IMR-90 (cell line): ENCODE measurements at regions not wholly inside any gene's neighbourhood (a gene's known extent, or its start where the extent isn't known, plus 50 kb on each side); places are given as distances from the start of the nearest gene placed in this dataset.

Source experiments
- ATAC-seq: fragments of 200-7000 bp; cut with Tn5 transposase; 2 replicates; pipeline ENCODE4 v1.9.1; 2020; ENCODE audit warnings: low read depth, mild to moderate bottlenecking, moderate library complexity
- BruUV-seq: library from RNA; stranded (reverse); fragments of 400-500 nt; replicated peaks from 2 replicates; lab custom pipeline; 2021; lab: Mats Ljungman, UMichigan
- CTCF ChIA-PET: fragments of 300-600 bp; formaldehyde crosslinking; extraction: SDS; loops from one replicate; lab custom pipeline; 2021; ENCODE audit warnings: antibody characterized with exemption; lab: Yijun Ruan, JAX
- POLR2A ChIA-PET: fragments of 300-600 bp; sonication (Branson Sonifier 250); formaldehyde crosslinking; loops from one replicate; lab custom pipeline; 2022; ENCODE audit warnings: antibody characterized with exemption; ENCODE audit not compliant: unreplicated experiment; lab: Charles Lee
- DNase-seq: peaks from one replicate; pipeline ENCODE4 v3.0.0; 2013
- H2AFZ ChIP-seq: replicated peaks from 2 replicates; pipeline ENCODE3; 2013; ENCODE audit warnings: low read length, mild to moderate bottlenecking; ENCODE audit not compliant: poor library complexity
- H2AK5ac ChIP-seq: 2 replicates; pipeline ENCODE4 v1.6.1; 2013; ENCODE audit warnings: low read depth, low read length, inconsistent platforms
- H2AK9ac ChIP-seq: replicated peaks from 2 replicates; pipeline ENCODE3; 2013; ENCODE audit warnings: mild to moderate bottlenecking, low read depth, low read length, moderate library complexity; ENCODE audit not compliant: poor library complexity
- H2BK120ac ChIP-seq: 2 replicates; pipeline ENCODE4 v1.6.1; 2013; ENCODE audit warnings: low read depth, low read length, inconsistent platforms
- H2BK15ac ChIP-seq: 3 replicates; pipeline ENCODE4 v1.6.1; 2013; ENCODE audit warnings: low read depth, low read length, inconsistent platforms
- H2BK20ac ChIP-seq: 2 replicates; pipeline ENCODE4 v1.6.1; 2013; ENCODE audit warnings: low read depth, mild to moderate bottlenecking, inconsistent platforms, low read length, moderate library complexity
- H2BK5ac ChIP-seq: 2 replicates; pipeline ENCODE4 v1.6.1; 2013; ENCODE audit warnings: mild to moderate bottlenecking, low read depth, low read length, inconsistent platforms; ENCODE audit not compliant: poor library complexity, severe bottlenecking
- H3K14ac ChIP-seq: replicated peaks from 2 replicates; pipeline ENCODE4 v1.6.1; 2013; ENCODE audit warnings: low read depth, low read length, inconsistent platforms
- H3K18ac ChIP-seq: 2 replicates; pipeline ENCODE4 v1.6.1; 2013; ENCODE audit warnings: low read depth, low read length, control low read depth
- H3K23ac ChIP-seq: 2 replicates; pipeline ENCODE4 v1.6.1; 2013; ENCODE audit warnings: low read depth, low read length, inconsistent platforms
- H3K27ac ChIP-seq: 2 replicates; pipeline ENCODE4 v1.5.1; 2013; ENCODE audit warnings: mild to moderate bottlenecking, control low read depth, low read length; ENCODE audit not compliant: insufficient read depth
- H3K27me3 ChIP-seq: 2 replicates; pipeline ENCODE4 v1.6.1; 2013; ENCODE audit warnings: low read length; ENCODE audit not compliant: control insufficient read depth, insufficient read depth
- H3K36me3 ChIP-seq: 2 replicates; pipeline ENCODE4 v1.6.1; 2013; ENCODE audit warnings: low read length, mixed read lengths; ENCODE audit not compliant: control insufficient read depth, insufficient read depth
- H3K4ac ChIP-seq: 2 replicates; pipeline ENCODE4 v1.6.1; 2013; ENCODE audit warnings: low read depth, low read length, inconsistent platforms
- H3K4me1 ChIP-seq: 2 replicates; pipeline ENCODE4 v1.6.1; 2013; ENCODE audit warnings: low read length, mixed read lengths; ENCODE audit not compliant: control insufficient read depth, insufficient read depth
- H3K4me2 ChIP-seq: 2 replicates; pipeline ENCODE4 v1.6.1; 2013; ENCODE audit warnings: low read depth, mild to moderate bottlenecking, control low read depth, low read length, moderate library complexity
- H3K4me3 ChIP-seq: 2 replicates; pipeline ENCODE4 v1.5.1; 2013; ENCODE audit warnings: low read depth, mild to moderate bottlenecking, control low read depth, low read length, moderate library complexity; ENCODE audit not compliant: insufficient read depth
- H3K56ac ChIP-seq: 2 replicates; pipeline ENCODE4 v1.6.1; 2013; ENCODE audit warnings: low read length, inconsistent platforms; ENCODE audit not compliant: insufficient read depth; ENCODE audit errors: extremely low read depth
- H3K79me1 ChIP-seq, 2 experiments: 2 replicates each; pipeline ENCODE4 v1.6.1; 2013; ENCODE audit warnings: low read length in 2 of 2, inconsistent platforms in 1 of 2, low read depth in 1 of 2
- H3K9ac ChIP-seq: 2 replicates; pipeline ENCODE4 v1.6.1; 2013; ENCODE audit warnings: low read depth, low read length, control low read depth
- H3K9me1 ChIP-seq: 2 replicates; pipeline ENCODE4 v1.6.1; 2013; ENCODE audit warnings: low read length, inconsistent platforms; ENCODE audit not compliant: insufficient read depth
- H3K9me3 ChIP-seq: 2 replicates; pipeline ENCODE4 v1.6.1; 2013; ENCODE audit warnings: low read length; ENCODE audit not compliant: control insufficient read depth, insufficient read depth
- H4K20me1 ChIP-seq: 2 replicates; pipeline ENCODE4 v1.6.1; 2013; ENCODE audit warnings: low read length, inconsistent platforms; ENCODE audit not compliant: insufficient read depth
- H4K5ac ChIP-seq: 2 replicates; pipeline ENCODE4 v1.6.1; 2013; ENCODE audit warnings: mild to moderate bottlenecking, low read depth, low read length, control low read depth
- H4K8ac ChIP-seq, 2 experiments: 2 replicates each; pipeline ENCODE4 v1.6.1; 2013; ENCODE audit warnings: low read depth in 2 of 2, low read length in 2 of 2, control low read depth in 1 of 2, inconsistent platforms in 1 of 2
- H4K91ac ChIP-seq: 2 replicates; pipeline ENCODE4 v1.6.1; 2013; ENCODE audit warnings: low read depth, low read length, inconsistent platforms; ENCODE audit not compliant: insufficient read depth
- FOS ChIP-seq: fragments of 150-350 bp; IDR thresholded peaks from 2 replicates; pipeline ENCODE4 v1.6.1; 2016; ENCODE audit warnings: low read depth, low read length
- POLR2A ChIP-seq: IDR thresholded peaks from 2 replicates; pipeline ENCODE4 v1.6.1; 2012; ENCODE audit warnings: mild to moderate bottlenecking, low read depth, low read length
- WGBS, 2 experiments: methylation state at CpG; one replicate each; pipeline versions ENCODE4 v1.1.5 to v1.1.7; 2013; ENCODE audit warnings: missing lambda C conversion rate in 2 of 2; ENCODE audit not compliant: insufficient read length in 1 of 2; ENCODE audit errors: extremely low coverage in 2 of 2; 5-methylcytosine and 5-hydroxymethylcytosine counted together
- dilution Hi-C: fragments of 300-500 bp; cut with HindIII; formaldehyde crosslinking; loops from one replicate; pipeline ENCODE4 v1.14.3; 2018; ENCODE audit warnings: low sequenced_read_pairs; ENCODE audit not compliant: unreplicated experiment
- in situ Hi-C: fragments of 300-500 bp; cut with MboI; formaldehyde crosslinking; loops from 3 replicates; pipeline ENCODE4 v1.14.3; 2019; ENCODE audit warnings: low sequenced_read_pairs, inconsistent platforms, mixed read lengths
- intact Hi-C: fragments of 100-400 bp; cut with micrococcal nuclease; formaldehyde crosslinking; loops from 2 replicates; pipeline ENCODE4 v1.10.0; 2022
- TF ChIP-seq, protein P1 (sequence below): conservative IDR thresholded peaks from 2 replicates; pipeline ENCODE4 v1.5.1; 2012; ENCODE audit warnings: mild to moderate bottlenecking, low read depth, low read length, improper control_type of control experiment

DNA sequence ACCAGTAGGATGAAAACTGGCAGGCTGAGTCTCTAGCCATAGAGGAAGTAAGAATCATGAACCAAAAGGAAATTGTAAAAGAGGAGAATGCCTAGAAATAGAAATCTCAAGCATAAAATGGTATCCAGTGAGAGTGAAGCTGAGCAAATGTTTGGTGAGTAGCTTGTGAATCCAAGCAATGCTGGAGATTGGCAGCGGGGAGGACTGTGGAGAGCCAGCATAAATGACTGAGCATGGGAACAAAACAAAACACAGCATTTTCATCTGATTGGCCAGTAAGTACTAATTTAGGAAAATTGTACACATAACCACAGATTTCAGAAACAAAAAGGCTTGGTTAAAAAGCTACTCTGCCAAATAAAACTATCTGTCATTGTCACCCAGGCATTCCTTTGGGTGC, 390.0 kb downstream of the STK39 start:
- no peaks in the 10 kb centered on the region for H3K79me1 ChIP-seq
- no peak overlapping the region for H4K5ac ChIP-seq
- DNase-seq (no peak), ATAC-seq (no peak)
- no peak overlapping the region for H3K14ac ChIP-seq
- CTCF ChIA-PET: no interaction called here
- H3K36me3 ChIP-seq: no peaks in the 10 kb centered on the region
- H2AK5ac ChIP-seq: no peak overlapping the region
- intact Hi-C loops (loop anchor here (5.0 kb wide), 1 partner anchor 260 kb away; no protein-coding TSS in a partner anchor), dilution Hi-C loops (no loop called here), in situ Hi-C loops (no loop called here)
- H3K56ac ChIP-seq: no peak overlapping the region
- no peak overlapping the region for H3K23ac ChIP-seq
- H3K9me1 ChIP-seq: no peaks in the 10 kb centered on the region
- no peak overlapping the region for H3K4me2 ChIP-seq
- no peak overlapping the region for H2AK9ac ChIP-seq
- no peaks in the 10 kb centered on the region for H3K27me3 ChIP-seq
- no peak overlapping the region for H4K8ac ChIP-seq
- WGBS, 2 experiments: no CpG with 5 or more reads among the region's 1 CpG
- H3K18ac ChIP-seq: no peak overlapping the region
- H2BK20ac ChIP-seq: no peak overlapping the region
- no peak overlapping the region for H2BK5ac ChIP-seq
- no peak overlapping the region for H4K91ac ChIP-seq
- POLR2A ChIA-PET: no interaction called here
- H3K9ac ChIP-seq: no peak overlapping the region
- no peaks in the 10 kb centered on the region for H4K20me1 ChIP-seq
- BruUV-seq: no TSS peak
- H3K4ac ChIP-seq: no peak overlapping the region
- TF ChIP-seq, protein P1, sequence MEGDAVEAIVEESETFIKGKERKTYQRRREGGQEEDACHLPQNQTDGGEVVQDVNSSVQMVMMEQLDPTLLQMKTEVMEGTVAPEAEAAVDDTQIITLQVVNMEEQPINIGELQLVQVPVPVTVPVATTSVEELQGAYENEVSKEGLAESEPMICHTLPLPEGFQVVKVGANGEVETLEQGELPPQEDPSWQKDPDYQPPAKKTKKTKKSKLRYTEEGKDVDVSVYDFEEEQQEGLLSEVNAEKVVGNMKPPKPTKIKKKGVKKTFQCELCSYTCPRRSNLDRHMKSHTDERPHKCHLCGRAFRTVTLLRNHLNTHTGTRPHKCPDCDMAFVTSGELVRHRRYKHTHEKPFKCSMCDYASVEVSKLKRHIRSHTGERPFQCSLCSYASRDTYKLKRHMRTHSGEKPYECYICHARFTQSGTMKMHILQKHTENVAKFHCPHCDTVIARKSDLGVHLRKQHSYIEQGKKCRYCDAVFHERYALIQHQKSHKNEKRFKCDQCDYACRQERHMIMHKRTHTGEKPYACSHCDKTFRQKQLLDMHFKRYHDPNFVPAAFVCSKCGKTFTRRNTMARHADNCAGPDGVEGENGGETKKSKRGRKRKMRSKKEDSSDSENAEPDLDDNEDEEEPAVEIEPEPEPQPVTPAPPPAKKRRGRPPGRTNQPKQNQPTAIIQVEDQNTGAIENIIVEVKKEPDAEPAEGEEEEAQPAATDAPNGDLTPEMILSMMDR: no peak
- no peak for TF ChIP-seq FOS
- no peak for TF ChIP-seq POLR2A
- H3K9me3 ChIP-seq: no peaks in the 10 kb centered on the region
- H3K4me1 ChIP-seq: no peaks in the 10 kb centered on the region
- H2BK15ac ChIP-seq: no peak overlapping the region
- no peak overlapping the region for H3K4me3 ChIP-seq
- no peak overlapping the region for H2BK120ac ChIP-seq
- H3K27ac ChIP-seq: no peak overlapping the region
- H2AFZ ChIP-seq: no peak overlapping the region
